Activated T-cell treated with anti-CD3 and anti-CD28 coated beads, Interleukin-2, amount 50 U/mL, for 4 hours (primary cell): ENCODE measurements at regions not wholly inside any gene's neighbourhood (a gene's known extent, or its start where the extent isn't known, plus 50 kb on each side); places are given as distances from the start of the nearest gene placed in this dataset.
"Not testable (repeated sequence)": the region's sequence is repeated elsewhere in the genome, so short reads cannot be mapped to it uniquely, and the experiment has no call there.

Source experiments
- ATAC-seq, 2 donors: fragments of 200-7000 bp; cut with Tn5 transposase; one replicate each; pipeline ENCODE4 v1.10.0; 2021
- DNase-seq: peaks from one replicate; pipeline ENCODE4 v3.0.0-alpha.2; 2020
- H3K27me3 Mint-ChIP-seq: one replicate; pipeline ENCODE4 v1.8.0; 2021; ENCODE audit warnings: low read depth, mixed read lengths
- H3K36me3 Mint-ChIP-seq: one replicate; pipeline ENCODE4 v1.8.0; 2022; ENCODE audit warnings: mixed read lengths; ENCODE audit not compliant: insufficient read depth
- H3K4me1 Mint-ChIP-seq: one replicate; pipeline ENCODE4 v1.8.0; 2021; ENCODE audit warnings: low read depth, mixed read lengths
- H3K4me3 Mint-ChIP-seq: one replicate; pipeline ENCODE4 v1.8.0; 2021; ENCODE audit warnings: mild to moderate bottlenecking, moderate library complexity, mixed read lengths
- H3K9me3 Mint-ChIP-seq: one replicate; pipeline ENCODE4 v1.8.0; 2021; ENCODE audit warnings: mixed read lengths

- H3K27me3 Mint-ChIP-seq = no peaks in the 10 kb centered on the region
- H3K36me3 Mint-ChIP-seq = peaks cover 2% of the 10 kb centered on the region
- no peaks in the 10 kb centered on the region for H3K9me3 Mint-ChIP-seq
- H3K4me3 Mint-ChIP-seq = no peak overlapping the region
- peaks cover 25% of the 10 kb centered on the region for H3K4me1 Mint-ChIP-seq
- ATAC-seq (no peak), DNase-seq (no peak)
Observed at GRCh38 chr9:110083866-110084265, 124.1 kb downstream of the C9orf152 start.

GRCh38 chr9:110086537-110086936, 121.4 kb downstream of the C9orf152 start:
- Mint-ChIP-seq H3K27me3 (no peaks in the 10 kb centered on the region), H3K4me1 (peaks cover 15% of the 10 kb centered on the region), H3K9me3 (no peaks in the 10 kb centered on the region), H3K4me3 (no peak overlapping the region), H3K36me3 (peaks cover 2% of the 10 kb centered on the region)
- DNase-seq (no peak), ATAC-seq (no peak)

- Mint-ChIP-seq H3K27me3 (no peaks in the 10 kb centered on the region), H3K4me1 (peaks cover 11% of the 10 kb centered on the region), H3K36me3 (peaks cover 2% of the 10 kb centered on the region), H3K9me3 (no peaks in the 10 kb centered on the region), H3K4me3 (no peak overlapping the region)
- DNase-seq = no peak
- no peak for ATAC-seq
Observed at GRCh38 chr9:110087605-110088004, 120.4 kb downstream of the C9orf152 start.

- Mint-ChIP-seq H3K27me3 (no peaks in the 10 kb centered on the region), H3K9me3 (no peaks in the 10 kb centered on the region), H3K36me3 (peaks cover 2% of the 10 kb centered on the region), H3K4me3 (no peak overlapping the region), H3K4me1 (peaks cover 11% of the 10 kb centered on the region)
- DNase-seq = no peak
- no peak for ATAC-seq
Observed at GRCh38 chr9:110088099-110088498, 119.9 kb downstream of the C9orf152 start.

- ATAC-seq = no peak
- no peaks in the 10 kb centered on the region for H3K9me3 Mint-ChIP-seq
- peaks cover 2% of the 10 kb centered on the region for H3K36me3 Mint-ChIP-seq
- H3K4me3 Mint-ChIP-seq = no peak overlapping the region
- H3K4me1 Mint-ChIP-seq = peaks cover 11% of the 10 kb centered on the region
- H3K27me3 Mint-ChIP-seq = no peaks in the 10 kb centered on the region
- DNase-seq = no peak
Observed at GRCh38 chr9:110089681-110090370, 118.1 kb downstream of the C9orf152 start.

- no peaks in the 10 kb centered on the region for H3K36me3 Mint-ChIP-seq
- ATAC-seq = no peak
- H3K4me1 Mint-ChIP-seq = peaks cover 3% of the 10 kb centered on the region
- H3K9me3 Mint-ChIP-seq = no peaks in the 10 kb centered on the region
- no peak overlapping the region for H3K4me3 Mint-ChIP-seq
- no peaks in the 10 kb centered on the region for H3K27me3 Mint-ChIP-seq
- DNase-seq = no peak
Observed at GRCh38 chr9:110092792-110093191, 115.2 kb downstream of the C9orf152 start.

- Mint-ChIP-seq H3K27me3 (no peaks in the 10 kb centered on the region), H3K36me3 (no peaks in the 10 kb centered on the region), H3K4me1 (peaks cover 2% of the 10 kb centered on the region), H3K4me3 (no peak overlapping the region), H3K9me3 (no peaks in the 10 kb centered on the region)
- ATAC-seq (no peak), DNase-seq (no peak)
Observed at GRCh38 chr9:110093417-110093816, 114.5 kb downstream of the C9orf152 start.

GRCh38 chr9:110093871-110094270, 114.1 kb downstream of the C9orf152 start:
- ATAC-seq = no peak
- Mint-ChIP-seq H3K27me3 (no peaks in the 10 kb centered on the region), H3K9me3 (no peaks in the 10 kb centered on the region), H3K36me3 (no peaks in the 10 kb centered on the region), H3K4me1 (peaks cover 2% of the 10 kb centered on the region), H3K4me3 (no peak overlapping the region)
- no peak for DNase-seq

- Mint-ChIP-seq H3K36me3 (no peaks in the 10 kb centered on the region), H3K27me3 (no peaks in the 10 kb centered on the region), H3K9me3 (no peaks in the 10 kb centered on the region), H3K4me1 (peaks cover 2% of the 10 kb centered on the region), H3K4me3 (no peak overlapping the region)
- DNase-seq = no peak
- ATAC-seq = no peak
Observed at GRCh38 chr9:110095161-110095595, 112.8 kb downstream of the C9orf152 start.

- no peak for ATAC-seq
- H3K9me3 Mint-ChIP-seq = no peaks in the 10 kb centered on the region
- no peak overlapping the region for H3K4me3 Mint-ChIP-seq
- no peaks in the 10 kb centered on the region for H3K36me3 Mint-ChIP-seq
- no peak for DNase-seq
- no peaks in the 10 kb centered on the region for H3K27me3 Mint-ChIP-seq
- H3K4me1 Mint-ChIP-seq = peaks cover 2% of the 10 kb centered on the region
Observed at GRCh38 chr9:110095776-110096175, 112.2 kb downstream of the C9orf152 start.

GRCh38 chr9:110096674-110097073, 111.3 kb downstream of the C9orf152 start:
- H3K4me1 Mint-ChIP-seq, H3K27me3 Mint-ChIP-seq, H3K4me3 Mint-ChIP-seq, H3K36me3 Mint-ChIP-seq, ATAC-seq, H3K9me3 Mint-ChIP-seq, DNase-seq: not testable (repeated sequence)

- DNase-seq = no peak
- Mint-ChIP-seq H3K4me3 (no peak overlapping the region), H3K36me3 (no peaks in the 10 kb centered on the region), H3K27me3 (no peaks in the 10 kb centered on the region), H3K4me1 (peaks cover 2% of the 10 kb centered on the region), H3K9me3 (no peaks in the 10 kb centered on the region)
- ATAC-seq = no peak
Observed at GRCh38 chr9:110099236-110100095, 108.5 kb downstream of the C9orf152 start.

GRCh38 chr9:110101531-110102161, 106.3 kb downstream of the C9orf152 start:
- Mint-ChIP-seq H3K4me3 (no peak overlapping the region), H3K4me1 (peaks cover 2% of the 10 kb centered on the region), H3K36me3 (no peaks in the 10 kb centered on the region), H3K9me3 (no peaks in the 10 kb centered on the region), H3K27me3 (no peaks in the 10 kb centered on the region)
- no peak for DNase-seq
- ATAC-seq = no peak

GRCh38 chr9:110103257-110103656, 104.7 kb downstream of the C9orf152 start:
- Mint-ChIP-seq H3K27me3 (no peaks in the 10 kb centered on the region), H3K4me3 (no peak overlapping the region), H3K4me1 (peaks cover 2% of the 10 kb centered on the region), H3K9me3 (no peaks in the 10 kb centered on the region), H3K36me3 (no peaks in the 10 kb centered on the region)
- DNase-seq (no peak), ATAC-seq (no peak)
